ENCODE measurements at regions not wholly inside any gene's neighbourhood (a gene's known extent, or its start where the extent isn't known, plus 50 kb on each side); places are given as distances from the start of the nearest gene placed in this dataset.
A peak's percentile ranks its signal among the peaks of the same experiment; 100 is the strongest.

- no peak for DNase-seq
- intact Hi-C loops (cut with DNase I), result no loop called here
Observed at GRCh38 chr7:142353147-142354060, 95.5 kb upstream of the PRSS58 start.

DNA sequence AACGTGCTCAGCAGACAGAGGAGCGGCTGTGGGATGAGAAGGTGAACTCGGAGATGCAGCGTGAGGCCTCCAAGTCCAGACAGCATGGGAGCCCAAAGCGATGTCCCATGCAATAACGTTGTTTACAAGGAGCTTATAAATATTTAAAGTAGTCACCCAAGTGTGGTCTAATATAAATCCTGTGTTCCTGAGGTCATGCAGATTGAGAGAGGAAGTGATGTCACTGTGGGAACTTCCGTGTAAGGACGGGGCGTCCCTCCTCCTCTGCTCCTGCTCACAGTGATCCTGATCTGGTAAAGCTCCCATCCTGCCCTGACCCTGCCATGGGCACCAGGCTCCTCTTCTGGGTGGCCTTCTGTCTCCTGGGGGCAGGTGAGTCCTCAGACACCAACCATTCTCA, 94.7 kb upstream of the PRSS58 start:
- DNase-seq, result no peak
- intact Hi-C loops (cut with DNase I), result no loop called here

GRCh38 chr7:142351145-142351544, 93.3 kb upstream of the PRSS58 start:
- no peak for DNase-seq
- intact Hi-C loops (cut with DNase I), result no loop called here

- intact Hi-C loops (cut with DNase I), result no loop called here
- peak in 1 of 10 donors; percentile 89 for DNase-seq
Observed at GRCh38 chr7:142349670-142350405, 92.0 kb upstream of the PRSS58 start.

- intact Hi-C loops (cut with DNase I), result no loop called here
- no peak for DNase-seq
Observed at GRCh38 chr7:142348921-142349405, 91.1 kb upstream of the PRSS58 start.

DNA sequence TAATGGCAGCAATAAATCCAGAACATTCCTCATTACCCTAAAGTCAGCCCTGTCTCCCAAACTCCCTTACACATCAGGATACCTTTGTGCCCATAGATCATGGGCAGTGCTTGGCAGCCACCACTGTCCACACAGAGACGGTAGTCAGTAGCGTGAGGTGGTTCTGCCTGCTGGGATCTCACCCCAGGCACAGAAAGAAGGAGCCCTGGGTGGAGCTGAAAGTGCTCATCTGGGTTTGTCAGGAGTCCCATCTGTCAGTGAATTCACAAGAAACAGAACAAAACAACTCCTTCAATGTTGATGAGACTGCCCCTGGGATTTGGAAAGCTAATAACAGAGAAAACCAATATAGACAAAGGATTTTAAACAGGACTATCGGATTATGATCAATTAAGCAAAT, 90.2 kb upstream of the PRSS58 start:
- intact Hi-C loops (cut with DNase I), result no loop called here
- DNase-seq, result no peak

DNA sequence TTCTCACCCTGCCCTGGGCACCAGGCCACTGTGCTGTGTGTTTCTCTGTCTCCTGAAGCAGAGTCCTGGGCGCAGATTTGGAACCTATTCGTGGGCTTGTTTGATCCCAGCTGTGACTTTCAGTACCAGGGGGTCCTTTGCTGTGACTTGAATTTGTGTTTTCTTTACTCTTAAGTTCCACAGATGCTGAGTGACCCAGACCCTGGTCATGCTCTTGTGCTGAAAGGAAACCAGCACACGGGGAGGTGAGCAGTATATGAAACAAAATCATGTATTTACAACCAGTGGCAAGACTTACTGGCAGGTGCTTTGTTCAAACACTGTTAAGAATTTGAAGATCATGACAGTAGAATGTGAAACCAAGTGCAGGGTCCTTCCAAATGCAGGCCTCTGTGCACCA, 89.2 kb upstream of the PRSS58 start:
- intact Hi-C loops (cut with DNase I), result no loop called here
- DNase-seq, result no peak

DNA sequence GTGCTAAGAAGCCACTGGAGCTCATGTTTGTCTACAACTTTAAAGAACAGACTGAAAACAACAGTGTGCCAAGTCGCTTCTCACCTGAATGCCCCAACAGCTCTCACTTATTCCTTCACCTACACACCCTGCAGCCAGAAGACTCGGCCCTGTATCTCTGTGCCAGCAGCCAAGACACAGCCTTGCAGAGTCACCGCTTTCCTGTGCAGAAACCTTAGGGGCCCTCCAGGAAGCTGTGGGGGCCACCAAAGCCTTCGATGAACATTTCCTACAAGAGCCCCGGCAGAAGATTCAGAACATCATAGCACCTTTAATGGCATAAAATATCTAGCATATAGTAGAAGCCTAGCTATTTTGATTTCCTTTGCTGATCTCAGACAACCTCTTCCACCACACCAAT, 88.0 kb upstream of the PRSS58 start:
- intact Hi-C loops (cut with DNase I), result no loop called here
- DNase-seq, result no peak

DNA sequence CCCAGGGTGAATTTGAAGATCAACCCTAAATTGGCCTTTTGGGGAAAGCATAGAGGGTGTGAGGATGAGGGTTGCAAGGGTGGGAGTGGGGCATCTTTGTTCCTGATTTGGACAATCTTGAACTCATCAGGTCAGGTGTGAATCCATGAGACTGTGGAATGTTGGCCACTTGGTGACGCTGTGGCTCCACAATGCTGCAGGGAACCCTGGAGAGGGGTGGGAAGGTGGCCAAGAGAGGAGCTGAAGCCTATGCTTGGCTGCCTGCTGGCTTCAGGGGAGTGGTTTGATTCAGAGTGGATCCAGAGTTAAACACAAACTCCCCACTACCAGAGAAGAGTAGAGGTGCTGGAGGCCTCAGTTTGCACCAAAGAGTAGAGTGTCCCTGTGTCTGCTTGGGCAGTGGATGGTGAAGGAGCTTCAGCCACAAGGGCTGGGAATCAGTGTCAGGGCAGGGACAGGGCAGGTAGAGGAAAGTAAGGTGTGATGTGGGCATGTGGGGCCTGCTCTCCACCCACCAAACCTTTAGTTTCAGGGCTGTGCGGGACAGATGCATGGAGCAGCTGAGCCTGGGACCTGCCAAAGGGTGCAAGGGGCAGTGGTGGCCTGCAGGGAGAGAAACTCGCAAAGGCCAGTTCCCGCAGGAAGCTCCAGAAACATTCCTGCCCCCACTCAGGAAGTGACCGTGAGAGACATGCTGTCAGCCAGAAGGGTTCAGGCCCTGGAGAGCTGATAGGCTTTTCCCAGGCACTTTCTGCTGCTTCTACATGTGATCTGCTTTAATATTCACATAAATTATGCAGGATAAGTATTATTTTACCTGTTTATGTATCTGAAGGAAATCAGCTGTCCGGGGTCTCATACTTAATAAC, 81.0 kb upstream of the PRSS58 start:
- DNase-seq, result peak in 5 of 10 donors; percentile 37 to 91 (median 66)
- intact Hi-C loops (cut with DNase I), result no loop called here

- intact Hi-C loops (cut with DNase I), result no loop called here
- no peak for DNase-seq
Observed at GRCh38 chr7:142337054-142338001, 79.5 kb upstream of the PRSS58 start.

DNA sequence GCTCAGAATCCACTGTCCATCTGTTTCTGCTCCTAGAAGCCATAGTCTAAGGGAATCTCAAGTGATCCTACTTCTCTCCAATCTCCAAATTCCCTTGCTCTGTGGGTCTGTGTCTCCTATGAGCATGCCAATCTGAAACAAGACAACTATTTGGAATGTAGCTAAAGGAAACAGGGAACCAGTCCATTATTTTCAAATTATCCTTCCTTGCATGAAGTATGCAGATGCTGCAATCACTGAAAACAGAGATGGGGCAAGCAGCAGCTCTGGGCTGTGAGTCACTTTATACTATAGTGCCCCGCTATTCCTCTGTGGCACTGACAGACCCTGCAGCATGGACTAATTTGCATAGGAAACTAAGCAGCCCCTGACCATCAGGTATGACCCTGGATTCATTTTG, 76.9 kb upstream of the PRSS58 start:
- no peak for DNase-seq

DNA sequence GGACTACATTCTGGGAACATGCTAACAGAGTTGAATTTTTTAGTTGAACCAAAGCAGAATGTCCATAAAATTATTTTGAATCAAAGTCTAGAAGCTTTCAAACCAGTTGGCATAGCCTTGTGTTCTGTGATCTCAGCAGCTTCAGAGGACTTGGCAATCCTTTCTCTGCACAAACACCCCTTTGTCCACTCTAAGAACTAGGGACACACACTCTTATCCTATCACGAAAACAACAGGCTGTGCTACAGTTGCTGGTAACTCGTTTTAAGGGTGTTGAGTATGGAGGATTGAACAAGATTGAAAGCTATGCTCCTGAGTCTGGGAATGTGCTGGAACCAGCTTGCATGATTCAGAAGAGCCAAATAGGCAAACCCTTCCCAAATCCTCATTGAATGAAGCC, 76.4 kb upstream of the PRSS58 start:
- intact Hi-C loops (cut with DNase I), result no loop called here
- no peak for DNase-seq

More for the DNA sequence above, 76.9 kb upstream of the PRSS58 start:
- intact Hi-C loops (cut with DNase I), result no loop called here

GRCh38 chr7:142332421-142332820, 74.6 kb upstream of the PRSS58 start:
- no peak for DNase-seq
- intact Hi-C loops (cut with DNase I), result no loop called here

DNA sequence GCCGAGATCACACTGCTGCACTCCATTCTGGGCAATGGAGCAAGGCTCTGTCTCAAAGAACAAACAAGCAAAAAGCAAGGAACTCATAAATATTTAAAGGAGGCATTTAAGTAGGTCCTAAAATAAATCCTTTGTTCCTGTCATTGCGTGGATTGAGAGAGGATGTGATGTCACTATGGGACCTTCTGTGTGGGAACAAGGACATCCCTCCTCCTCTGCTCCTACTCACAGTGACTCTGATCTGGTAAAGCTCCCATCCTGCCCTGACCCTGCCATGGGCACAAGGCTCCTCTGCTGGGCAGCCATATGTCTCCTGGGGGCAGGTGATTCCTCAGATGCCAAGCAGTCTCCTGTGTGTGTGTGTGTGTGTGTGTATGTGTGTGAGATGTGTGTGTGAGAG, 74.1 kb upstream of the PRSS58 start:
- intact Hi-C loops (cut with DNase I), result no loop called here
- no peak for DNase-seq

GRCh38 chr7:142329062-142329790, 71.4 kb upstream of the PRSS58 start:
- intact Hi-C loops (cut with DNase I), result no loop called here
- no peak for DNase-seq

DNA sequence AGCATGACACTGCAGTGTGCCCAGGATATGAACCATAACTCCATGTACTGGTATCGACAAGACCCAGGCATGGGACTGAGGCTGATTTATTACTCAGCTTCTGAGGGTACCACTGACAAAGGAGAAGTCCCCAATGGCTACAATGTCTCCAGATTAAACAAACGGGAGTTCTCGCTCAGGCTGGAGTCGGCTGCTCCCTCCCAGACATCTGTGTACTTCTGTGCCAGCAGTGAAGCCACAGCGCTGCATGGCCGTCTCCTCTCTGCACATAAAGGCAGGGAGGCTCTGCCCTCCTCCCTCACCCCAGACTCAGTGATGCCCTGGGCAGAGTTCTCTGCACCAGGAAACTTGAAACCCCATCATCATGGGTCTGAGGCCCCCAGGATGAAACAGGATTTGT, 70.7 kb upstream of the PRSS58 start:
- intact Hi-C loops (cut with DNase I), result no loop called here
- peak in 1 of 10 donors; percentile 44 for DNase-seq

DNA sequence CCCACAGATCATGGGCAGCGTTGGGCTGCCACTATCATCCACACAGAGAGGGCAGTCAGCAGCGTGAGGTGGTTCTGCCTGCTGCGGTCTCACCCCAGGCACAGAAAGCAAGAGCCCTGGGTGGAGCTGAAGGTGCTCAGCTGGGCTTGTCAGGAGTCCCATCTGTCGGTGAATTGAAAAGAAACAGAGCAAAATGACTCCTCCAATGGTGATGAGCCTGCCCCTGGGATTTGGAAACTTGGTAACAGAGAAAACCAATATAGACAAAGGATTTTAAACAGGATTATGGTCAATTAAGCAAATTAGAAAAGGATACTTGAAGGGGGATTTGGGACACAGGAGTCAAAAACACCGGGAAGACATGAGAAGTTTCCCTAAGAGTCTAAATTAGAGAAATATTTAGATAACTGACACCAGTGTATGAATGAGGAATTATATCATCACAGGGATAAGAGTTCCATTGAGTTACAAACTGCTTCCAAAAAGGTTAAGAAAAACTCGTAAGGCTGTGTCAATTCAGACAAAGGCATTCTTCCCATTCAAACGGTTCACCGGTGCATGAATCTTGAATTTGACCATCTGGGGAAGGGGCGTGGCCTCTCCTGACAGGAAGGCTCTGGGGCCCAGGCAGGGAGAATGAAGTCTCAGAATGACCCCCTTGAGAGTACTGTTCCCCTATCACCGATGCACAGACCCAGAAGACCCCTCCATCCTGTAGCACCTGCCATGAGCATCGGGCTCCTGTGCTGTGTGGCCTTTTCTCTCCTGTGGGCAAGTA, 70.0 kb upstream of the PRSS58 start:
- intact Hi-C loops (cut with DNase I), result no loop called here
- DNase-seq, result no peak

DNA sequence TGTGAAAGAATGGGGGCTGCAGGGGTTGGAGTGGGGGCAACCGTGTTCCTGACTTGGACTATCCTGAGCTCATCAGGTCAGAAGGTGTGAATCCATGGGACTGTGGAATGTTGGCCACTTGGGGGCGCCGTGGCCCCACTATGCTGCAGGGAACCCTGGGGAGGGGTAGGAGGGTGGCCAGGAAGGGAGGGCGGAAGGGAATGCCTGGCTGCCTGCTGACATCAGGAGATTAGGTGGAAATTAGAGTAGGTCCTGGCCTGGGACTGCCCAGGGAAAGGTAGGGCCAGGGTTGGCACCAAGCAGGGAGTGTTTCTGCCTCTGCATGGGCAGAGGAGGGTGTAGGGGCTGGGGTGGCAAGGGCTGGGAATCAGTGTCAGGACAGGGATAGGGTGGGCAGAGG, 65.8 kb upstream of the PRSS58 start:
- peak in 8 of 10 donors; percentile 45 to 95 (median 71) for DNase-seq
- intact Hi-C loops (cut with DNase I), result no loop called here
